Glutamatergic neuron (in vitro differentiated cells): ENCODE measurements at regions not wholly inside any gene's neighbourhood (a gene's known extent, or its start where the extent isn't known, plus 50 kb on each side); places are given as distances from the start of the nearest gene placed in this dataset.

Experiments used
- DNase-seq: peaks from one replicate; pipeline ENCODE4 v3.0.0; 2022
- H3K27ac Mint-ChIP-seq: one replicate; pipeline ENCODE4 v1.8.0; 2020; ENCODE audit warnings: mild to moderate bottlenecking, mixed read lengths, inconsistent platforms; ENCODE audit not compliant: unreplicated experiment
- H3K27me3 Mint-ChIP-seq: one replicate; pipeline ENCODE4 v1.8.0; 2020; ENCODE audit warnings: mild to moderate bottlenecking, moderate library complexity, mixed read lengths, inconsistent platforms; ENCODE audit not compliant: unreplicated experiment
- H3K36me3 Mint-ChIP-seq: one replicate; pipeline ENCODE4 v1.8.0; 2020; ENCODE audit warnings: mild to moderate bottlenecking, mixed read lengths, inconsistent platforms; ENCODE audit not compliant: unreplicated experiment
- H3K4me1 Mint-ChIP-seq: one replicate; pipeline ENCODE4 v1.8.0; 2020; ENCODE audit warnings: mild to moderate bottlenecking, low read depth, mixed read lengths, inconsistent platforms; ENCODE audit not compliant: unreplicated experiment
- H3K4me3 Mint-ChIP-seq: one replicate; pipeline ENCODE4 v1.8.0; 2020; ENCODE audit warnings: mild to moderate bottlenecking, mixed read lengths, inconsistent platforms; ENCODE audit not compliant: unreplicated experiment
- H3K9me3 Mint-ChIP-seq: one replicate; pipeline ENCODE4 v1.8.0; 2020; ENCODE audit warnings: mild to moderate bottlenecking, moderate library complexity, mixed read lengths, inconsistent platforms; ENCODE audit not compliant: unreplicated experiment
- TF ChIP-seq, protein P1 (sequence below): fragments of 200-600 bp; sonication (generic); IDR thresholded peaks from one replicate; pipeline ENCODE4 v1.5.0; 2021; ENCODE audit not compliant: partially characterized antibody, unreplicated experiment

DNA sequence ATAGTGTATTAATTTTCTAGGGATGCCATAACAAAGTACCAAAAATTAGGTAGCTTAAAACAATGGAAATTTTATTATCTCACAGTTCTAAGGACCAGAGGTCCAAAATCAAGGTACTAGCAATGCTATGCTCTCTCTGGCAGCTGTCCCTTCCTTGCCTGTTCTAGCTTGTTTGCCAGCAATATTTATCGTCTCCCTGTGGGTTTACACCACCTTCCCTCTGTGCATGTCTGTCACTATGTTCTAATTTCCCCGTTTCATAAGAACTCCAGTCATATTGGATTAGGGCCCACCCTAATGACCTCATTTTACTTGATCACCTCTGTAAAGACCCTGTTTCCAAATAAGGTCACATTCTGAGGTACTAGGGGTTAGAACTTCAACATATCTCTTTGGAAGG is 217.2 kb downstream of the IBTK start:
- peak overlapping the region; percentile 83 for H3K27ac Mint-ChIP-seq
- no peak for DNase-seq
- H3K9me3 Mint-ChIP-seq, result no peaks in the 10 kb centered on the region
- H3K27me3 Mint-ChIP-seq, result no peaks in the 10 kb centered on the region
- no peaks in the 10 kb centered on the region for H3K36me3 Mint-ChIP-seq
- no peak overlapping the region for H3K4me3 Mint-ChIP-seq
- peaks cover 21% of the 10 kb centered on the region for H3K4me1 Mint-ChIP-seq
- TF ChIP-seq, protein P1, sequence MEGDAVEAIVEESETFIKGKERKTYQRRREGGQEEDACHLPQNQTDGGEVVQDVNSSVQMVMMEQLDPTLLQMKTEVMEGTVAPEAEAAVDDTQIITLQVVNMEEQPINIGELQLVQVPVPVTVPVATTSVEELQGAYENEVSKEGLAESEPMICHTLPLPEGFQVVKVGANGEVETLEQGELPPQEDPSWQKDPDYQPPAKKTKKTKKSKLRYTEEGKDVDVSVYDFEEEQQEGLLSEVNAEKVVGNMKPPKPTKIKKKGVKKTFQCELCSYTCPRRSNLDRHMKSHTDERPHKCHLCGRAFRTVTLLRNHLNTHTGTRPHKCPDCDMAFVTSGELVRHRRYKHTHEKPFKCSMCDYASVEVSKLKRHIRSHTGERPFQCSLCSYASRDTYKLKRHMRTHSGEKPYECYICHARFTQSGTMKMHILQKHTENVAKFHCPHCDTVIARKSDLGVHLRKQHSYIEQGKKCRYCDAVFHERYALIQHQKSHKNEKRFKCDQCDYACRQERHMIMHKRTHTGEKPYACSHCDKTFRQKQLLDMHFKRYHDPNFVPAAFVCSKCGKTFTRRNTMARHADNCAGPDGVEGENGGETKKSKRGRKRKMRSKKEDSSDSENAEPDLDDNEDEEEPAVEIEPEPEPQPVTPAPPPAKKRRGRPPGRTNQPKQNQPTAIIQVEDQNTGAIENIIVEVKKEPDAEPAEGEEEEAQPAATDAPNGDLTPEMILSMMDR, result no peak

DNA sequence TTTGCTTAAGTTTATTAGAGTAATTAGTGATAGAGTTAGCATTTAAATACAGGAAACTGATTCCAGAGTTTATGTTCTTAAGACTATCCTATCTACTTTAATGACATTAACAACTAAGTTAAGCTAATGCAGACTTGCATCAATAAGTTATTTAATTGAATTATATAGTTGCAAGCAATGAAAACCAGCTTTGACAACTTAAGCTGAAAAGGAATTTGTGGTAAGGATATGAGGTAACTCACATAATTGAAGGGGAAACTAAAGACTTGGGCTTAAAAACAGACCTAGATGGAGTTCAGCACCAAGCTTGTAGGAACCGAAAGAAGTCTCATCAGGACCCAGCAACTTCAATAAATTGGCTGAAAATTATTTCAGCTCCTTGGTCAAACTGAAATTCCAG is 222.3 kb downstream of the IBTK start:
- no peaks in the 10 kb centered on the region for H3K9me3 Mint-ChIP-seq
- H3K4me3 Mint-ChIP-seq, result no peak overlapping the region
- no peaks in the 10 kb centered on the region for H3K36me3 Mint-ChIP-seq
- H3K27ac Mint-ChIP-seq, result no peak overlapping the region
- DNase-seq, result no peak
- H3K27me3 Mint-ChIP-seq, result no peaks in the 10 kb centered on the region
- peaks cover under 1% of the 10 kb centered on the region for H3K4me1 Mint-ChIP-seq
- TF ChIP-seq, protein P1, result no peak

DNA sequence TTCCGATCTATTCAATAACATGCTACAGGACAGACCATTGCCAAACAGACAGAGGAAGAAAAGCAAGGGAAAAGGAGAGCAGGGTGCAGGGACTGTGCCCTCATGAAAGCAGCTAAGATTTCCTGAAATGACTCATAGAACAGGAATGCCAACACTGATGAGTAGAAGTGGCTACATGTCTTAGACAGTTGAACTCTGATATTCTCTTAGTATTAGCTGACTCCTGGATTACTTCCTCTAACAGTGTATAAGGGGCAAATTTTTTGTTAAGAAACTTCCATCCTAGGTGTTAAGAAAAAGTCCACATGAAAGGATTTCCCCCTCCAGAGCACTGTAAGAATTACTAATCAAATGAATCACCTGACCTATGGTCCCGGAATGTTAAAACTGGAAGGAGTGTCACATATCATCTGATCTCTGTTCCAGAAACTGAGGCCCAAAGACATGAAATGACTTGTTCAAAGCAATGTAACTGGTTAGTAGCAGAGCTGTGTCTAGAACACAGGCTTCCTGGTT is 224.9 kb downstream of the IBTK start:
- Mint-ChIP-seq H3K27me3 (no peaks in the 10 kb centered on the region), H3K9me3 (no peaks in the 10 kb centered on the region), H3K27ac (no peak overlapping the region), H3K4me3 (no peak overlapping the region), H3K4me1 (no peaks in the 10 kb centered on the region), H3K36me3 (no peaks in the 10 kb centered on the region)
- DNase-seq, result no peak
- TF ChIP-seq, protein P1, result no peak

DNA sequence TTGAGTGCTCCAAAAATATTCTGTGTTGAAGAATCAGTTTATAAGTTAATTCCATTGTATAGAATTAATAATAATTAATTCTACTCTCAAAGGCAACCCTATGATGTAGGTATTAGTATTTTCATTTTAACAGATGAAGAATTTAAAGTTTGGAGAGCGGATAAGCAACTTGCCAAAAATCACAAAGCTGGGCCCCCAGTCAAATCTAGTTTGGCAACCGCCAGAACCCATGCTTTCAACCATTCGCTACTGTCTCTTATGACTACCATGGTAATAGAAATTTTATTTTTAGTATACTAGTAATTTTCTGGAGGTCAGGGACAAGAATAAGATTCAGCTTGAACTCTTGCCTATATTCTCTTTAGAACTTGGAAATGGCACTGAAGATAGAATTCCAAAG is 229.8 kb downstream of the IBTK start:
- Mint-ChIP-seq H3K4me1 (no peaks in the 10 kb centered on the region), H3K27me3 (no peaks in the 10 kb centered on the region), H3K36me3 (no peaks in the 10 kb centered on the region), H3K27ac (no peak overlapping the region), H3K9me3 (no peaks in the 10 kb centered on the region), H3K4me3 (no peak overlapping the region)
- DNase-seq, result no peak
- TF ChIP-seq, protein P1, result no peak

DNA sequence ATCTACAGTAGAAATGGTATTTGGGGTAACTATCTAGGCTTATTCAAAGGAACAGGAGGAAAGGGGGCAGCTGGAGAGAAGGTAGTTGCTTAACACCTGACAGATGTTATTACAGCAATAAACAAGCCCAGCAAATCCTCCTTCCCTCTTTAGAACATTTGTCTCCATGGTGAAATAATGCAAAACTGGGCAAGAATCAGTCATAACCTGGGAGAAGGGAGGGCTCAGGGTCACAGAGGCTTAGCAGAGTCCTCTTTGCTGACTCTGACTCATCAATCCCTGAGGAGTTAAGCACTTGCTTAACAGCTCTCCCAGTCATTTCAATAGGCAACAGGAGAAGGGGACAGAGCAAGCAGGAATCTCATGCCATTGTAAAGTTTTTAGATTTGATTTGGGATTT is 230.3 kb downstream of the IBTK start:
- Mint-ChIP-seq H3K4me1 (no peaks in the 10 kb centered on the region), H3K36me3 (no peaks in the 10 kb centered on the region), H3K4me3 (no peak overlapping the region), H3K27ac (no peak overlapping the region), H3K9me3 (no peaks in the 10 kb centered on the region), H3K27me3 (no peaks in the 10 kb centered on the region)
- TF ChIP-seq, protein P1, result no peak
- no peak for DNase-seq
